ENCODE measurements at regions not wholly inside any gene's neighbourhood (a gene's known extent, or its start where the extent isn't known, plus 50 kb on each side); places are given as distances from the start of the nearest gene placed in this dataset.

GRCh38 chr16:85401370-85401916 lies 211.7 kb upstream of the GSE1 start:
- TF ChIP-seq POLR2AphosphoS5 (IDR thresholded peaks at IDR 0.05) (no peak), CTCF (IDR thresholded peaks at IDR 0.05) (no peak)
